OCI-LY3 (cell line): ENCODE measurements at regions not wholly inside any gene's neighbourhood (a gene's known extent, or its start where the extent isn't known, plus 50 kb on each side); places are given as distances from the start of the nearest gene placed in this dataset.

Experiments
- EZH2phosphoT487 ChIP-seq: fragments of 200-600 bp; shearing (Covaris generic); IDR thresholded peaks from 2 replicates; pipeline ENCODE4 v1.6.1; 2018; ENCODE audit warnings: antibody characterized with exemption, mixed run types, low read depth
- TF ChIP-seq, protein P1 (sequence below): fragments of 200-600, 300-600 bp; sonication (generic); IDR thresholded peaks from 2 replicates; pipeline ENCODE4 v1.5.1; 2014; ENCODE audit warnings: antibody characterized with exemption, low read length, low read depth

GRCh38 chr10:9038146-9038714, 983.7 kb downstream of the GATA3 start:
- TF ChIP-seq, protein P1, sequence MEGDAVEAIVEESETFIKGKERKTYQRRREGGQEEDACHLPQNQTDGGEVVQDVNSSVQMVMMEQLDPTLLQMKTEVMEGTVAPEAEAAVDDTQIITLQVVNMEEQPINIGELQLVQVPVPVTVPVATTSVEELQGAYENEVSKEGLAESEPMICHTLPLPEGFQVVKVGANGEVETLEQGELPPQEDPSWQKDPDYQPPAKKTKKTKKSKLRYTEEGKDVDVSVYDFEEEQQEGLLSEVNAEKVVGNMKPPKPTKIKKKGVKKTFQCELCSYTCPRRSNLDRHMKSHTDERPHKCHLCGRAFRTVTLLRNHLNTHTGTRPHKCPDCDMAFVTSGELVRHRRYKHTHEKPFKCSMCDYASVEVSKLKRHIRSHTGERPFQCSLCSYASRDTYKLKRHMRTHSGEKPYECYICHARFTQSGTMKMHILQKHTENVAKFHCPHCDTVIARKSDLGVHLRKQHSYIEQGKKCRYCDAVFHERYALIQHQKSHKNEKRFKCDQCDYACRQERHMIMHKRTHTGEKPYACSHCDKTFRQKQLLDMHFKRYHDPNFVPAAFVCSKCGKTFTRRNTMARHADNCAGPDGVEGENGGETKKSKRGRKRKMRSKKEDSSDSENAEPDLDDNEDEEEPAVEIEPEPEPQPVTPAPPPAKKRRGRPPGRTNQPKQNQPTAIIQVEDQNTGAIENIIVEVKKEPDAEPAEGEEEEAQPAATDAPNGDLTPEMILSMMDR, result no peak
- no peak for TF ChIP-seq EZH2phosphoT487
